ENCODE measurements at regions not wholly inside any gene's neighbourhood (a gene's known extent, or its start where the extent isn't known, plus 50 kb on each side); places are given as distances from the start of the nearest gene placed in this dataset.

GRCh38 chr12:85697003-85697402, 139.2 kb downstream of the RASSF9 start:
- H3K18ac ChIP-seq (ENCODE audit: extremely low read depth, low read length), result no peak overlapping the region
- TF ChIP-seq BCL11A (IDR thresholded peaks at IDR 0.05; ENCODE audit: low read depth in 2 of 2, low read length in 2 of 2), result no peak
- TF ChIP-seq CTBP2 (IDR thresholded peaks at IDR 0.05; ENCODE audit: borderline replicate concordance, insufficient read depth, insufficient read length, low read length), result no peak
- TF ChIP-seq GABPA (IDR thresholded peaks at IDR 0.05; ENCODE audit: borderline replicate concordance, insufficient read depth, low read length), result no peak
- no peak for TF ChIP-seq CTCF (IDR thresholded peaks at IDR 0.05; ENCODE audit: control extremely low read depth in 1 of 3, insufficient read depth in 1 of 3, low read depth in 1 of 3, low read length in 3 of 3)
- no peak for TF ChIP-seq BRCA1 (IDR thresholded peaks at IDR 0.05; ENCODE audit: low read depth, low read length)
- no peak for TF ChIP-seq JUND (IDR thresholded peaks at IDR 0.05; ENCODE audit: low read length)
- no peak for TF ChIP-seq HDAC2 (IDR thresholded peaks at IDR 0.05; ENCODE audit: borderline replicate concordance in 1 of 2, low read depth in 2 of 2, low read length in 2 of 2)
- TF ChIP-seq FOSL1 (IDR thresholded peaks at IDR 0.05; ENCODE audit: insufficient read depth, low read depth, low read length), result no peak
- TF ChIP-seq MAFK (IDR thresholded peaks at IDR 0.05; ENCODE audit: low read depth, low read length), result no peak
- TF ChIP-seq EGR1 (IDR thresholded peaks at IDR 0.05; ENCODE audit: borderline replicate concordance, low read depth, low read length), result no peak
- no peak for TF ChIP-seq BACH1 (IDR thresholded peaks at IDR 0.05; ENCODE audit: low read length)
- TF ChIP-seq ASH2L (IDR thresholded peaks at IDR 0.05; ENCODE audit: low read length), result no peak

More at GRCh38 chr12:85697003-85697402, 139.2 kb downstream of the RASSF9 start:
- H3K9me3 ChIP-seq (ENCODE audit: insufficient read depth in 2 of 2, low read depth in 1 of 2, low read length in 1 of 2), result no peaks in the 10 kb centered on the region
- H2AFZ ChIP-seq (ENCODE audit: low read length), result no peak overlapping the region
- H3K36me3 ChIP-seq (ENCODE audit: control insufficient read depth in 2 of 4, insufficient read depth in 4 of 4, low read length in 3 of 4), result no peaks in the 10 kb centered on the region
- H2BK15ac ChIP-seq (ENCODE audit: low read length), result no peak overlapping the region
- ChIA-PET POLR2A (ENCODE audit: partially characterized antibody) (no interaction called here), CTCF (ENCODE audit: partially characterized antibody) (interaction anchor here (0.6 to 1.1 kb wide), 2 partner anchors 94 to 122 kb away, joined by 3 read pairs; no protein-coding TSS in a partner anchor)
- no peak overlapping the region for H2BK5ac ChIP-seq (ENCODE audit: low read depth, low read length)
- no peaks in the 10 kb centered on the region for H3K79me1 ChIP-seq (ENCODE audit: low read depth, low read length)
- no peak overlapping the region for H2BK120ac ChIP-seq (replicated peaks; ENCODE audit: low read depth, low read length)
- H3K4ac ChIP-seq (replicated peaks; ENCODE audit: insufficient read length, low read depth, low read length), result no peak overlapping the region
- no peak overlapping the region for H2BK20ac ChIP-seq (ENCODE audit: low read length)
- no peak overlapping the region for H4K8ac ChIP-seq (ENCODE audit: extremely low read depth, insufficient read depth, low read length)
- H2BK12ac ChIP-seq (ENCODE audit: low read depth, low read length), result no peak overlapping the region
- no peak overlapping the region for H3K9ac ChIP-seq (replicated peaks in 1 of 4; ENCODE audit: extremely low read depth in 1 of 4, low read depth in 3 of 4, low read length in 3 of 4)
- no peak overlapping the region for H3K56ac ChIP-seq (replicated peaks; ENCODE audit: insufficient read length, low read depth, low read length)
- no peak for DNase-seq (ENCODE audit: low read depth in 1 of 2, low spot score in 2 of 2)
- no peaks in the 10 kb centered on the region for H3K23me2 ChIP-seq (ENCODE audit: low read depth, low read length)
- no peak overlapping the region for H3K4me3 ChIP-seq (ENCODE audit: extremely low read depth in 1 of 4, insufficient read depth in 2 of 4, low read depth in 3 of 4, low read length in 4 of 4)
- no peaks in the 10 kb centered on the region for H4K20me1 ChIP-seq (replicated peaks in 1 of 2; ENCODE audit: control insufficient read depth in 1 of 2, insufficient read depth in 2 of 2, low read length in 2 of 2)
- no peak overlapping the region for H3K27ac ChIP-seq (ENCODE audit: low read depth, low read length)
- WGBS, 2 experiments (ENCODE audit: extremely low coverage in 1 of 2, insufficient coverage in 1 of 2, insufficient read length in 1 of 2, insufficient replicate concordance in 2 of 2, low coverage in 1 of 2, low lambda C conversion rate in 2 of 2, missing lambda C conversion rate in 1 of 2), result 98% methylated on average over 2 of the region's 2 CpGs; no CpG with 5 or more reads in 1 of the 2 experiments
- no peaks in the 10 kb centered on the region for H3K79me2 ChIP-seq (ENCODE audit: control insufficient read depth in 1 of 2, insufficient read depth in 2 of 2, low read length in 2 of 2)
- no peak overlapping the region for H3K23ac ChIP-seq (ENCODE audit: insufficient read length)
- no peak overlapping the region for H2AK5ac ChIP-seq (ENCODE audit: low read depth, low read length)
- no peaks in the 10 kb centered on the region for H3K4me1 ChIP-seq (replicated peaks in 1 of 4; ENCODE audit: control insufficient read depth in 3 of 4, insufficient read depth in 4 of 4, low read length in 3 of 4)
- no peaks in the 10 kb centered on the region for H3K27me3 ChIP-seq (replicated peaks in 1 of 4; ENCODE audit: control insufficient read depth in 3 of 4, extremely low read depth in 1 of 4, insufficient read depth in 3 of 4, low read length in 3 of 4)
- H4K91ac ChIP-seq (replicated peaks; ENCODE audit: insufficient read length, low read length), result no peak overlapping the region
- FAIRE-seq, result no peak
- H3K4me2 ChIP-seq (ENCODE audit: insufficient read depth in 1 of 2, low read depth in 2 of 2, low read length in 2 of 2), result no peak overlapping the region
- H3K14ac ChIP-seq (ENCODE audit: insufficient read length), result no peak overlapping the region
- no peak overlapping the region for H4K5ac ChIP-seq (ENCODE audit: insufficient read length, low read depth, low read length)
